K562 (cell line): ENCODE measurements at regions not wholly inside any gene's neighbourhood (a gene's known extent, or its start where the extent isn't known, plus 50 kb on each side); places are given as distances from the start of the nearest gene placed in this dataset.

Experiments used
- CBX3 ChIP-seq, 2 experiments: IDR thresholded peaks; 1 replicate in 1 of 2; 2 replicates in 1 of 2; pipeline ENCODE4 v1.6.1; 2012; ENCODE audit warnings: inconsistent platforms in 2 of 2, low read length in 2 of 2, borderline replicate concordance in 1 of 2, control low read depth in 1 of 2
- CTCF ChIP-seq, 3 experiments: IDR thresholded peaks in 2 of 3; conservative IDR thresholded peaks in 1 of 3; 2 replicates each; pipeline ENCODE4 v1.5.1; 2011 to 2012; ENCODE audit warnings: low read length in 3 of 3, mild to moderate bottlenecking in 3 of 3, control low read depth in 2 of 3, improper control_type of control experiment in 1 of 3, inconsistent platforms in 1 of 3, low read depth in 1 of 3, mixed read lengths in 1 of 3, moderate library complexity in 1 of 3; ENCODE audit not compliant: insufficient read depth in 2 of 3
- EZH2 ChIP-seq: IDR thresholded peaks from 2 replicates; pipeline ENCODE4 v1.6.1; 2012; ENCODE audit warnings: low read depth, mild to moderate bottlenecking, inconsistent platforms, low read length, borderline replicate concordance
- HDAC2 ChIP-seq: fragments of 450-650 bp; IDR thresholded peaks from 2 replicates; pipeline ENCODE4 v1.6.1; 2016; ENCODE audit warnings: mild to moderate bottlenecking
- KDM5B ChIP-seq: fragments of 200-600 bp; sonication (generic); IDR thresholded peaks from 2 replicates; pipeline ENCODE4 v1.6.1; 2012; ENCODE audit warnings: low read depth, mild to moderate bottlenecking, moderate library complexity, low read length, control low read depth, inconsistent platforms; ENCODE audit not compliant: insufficient replicate concordance
- KLF16 ChIP-seq: IDR thresholded peaks from 2 replicates; pipeline ENCODE4 v1.6.1; 2016; ENCODE audit warnings: antibody characterized with exemption
- MAZ ChIP-seq, 2 experiments: fragments of 450-650 bp in 1 of 2; sonication (generic) in 1 of 2; formaldehyde crosslinking; IDR thresholded peaks in 1 of 2; conservative IDR thresholded peaks in 1 of 2; 2 replicates each; pipeline versions ENCODE4 v1.4.0 to v1.5.0; 2020; ENCODE audit warnings: mild to moderate bottlenecking in 1 of 2, missing genetic modification reagents in 1 of 2
- SIN3A ChIP-seq, 2 experiments: fragments of 150-350 bp in 1 of 2; IDR thresholded peaks; 2 replicates each; pipeline ENCODE4 v1.6.1; 2011 to 2016; ENCODE audit warnings: borderline replicate concordance in 2 of 2, low read depth in 2 of 2, low read length in 2 of 2, mild to moderate bottlenecking in 2 of 2, moderate library complexity in 2 of 2; ENCODE audit not compliant: control insufficient read depth in 1 of 2
- SMAD1 ChIP-seq: fragments of 150-350 bp; IDR thresholded peaks from 2 replicates; pipeline ENCODE4 v1.6.1; 2014; ENCODE audit warnings: low read length, low read depth; ENCODE audit not compliant: partially characterized antibody
- ZBTB40 ChIP-seq, 2 experiments: fragments of 450-650 bp in 1 of 2; sonication (generic) in 1 of 2; formaldehyde crosslinking in 1 of 2; IDR thresholded peaks; 2 replicates each; pipeline versions ENCODE4 v1.7.1 to v1.9.0; 2016 to 2022; ENCODE audit warnings: inconsistent platforms in 1 of 2, mild to moderate bottlenecking in 1 of 2, missing genetic modification reagents in 1 of 2
- ZFP30 ChIP-seq: fragments of 250-450 bp; sonication (Bioruptor Pico); IDR thresholded peaks from 2 replicates; pipeline ENCODE4 v1.8.0; 2022; ENCODE audit warnings: moderate library complexity, mild to moderate bottlenecking, inconsistent platforms, borderline replicate concordance

DNA sequence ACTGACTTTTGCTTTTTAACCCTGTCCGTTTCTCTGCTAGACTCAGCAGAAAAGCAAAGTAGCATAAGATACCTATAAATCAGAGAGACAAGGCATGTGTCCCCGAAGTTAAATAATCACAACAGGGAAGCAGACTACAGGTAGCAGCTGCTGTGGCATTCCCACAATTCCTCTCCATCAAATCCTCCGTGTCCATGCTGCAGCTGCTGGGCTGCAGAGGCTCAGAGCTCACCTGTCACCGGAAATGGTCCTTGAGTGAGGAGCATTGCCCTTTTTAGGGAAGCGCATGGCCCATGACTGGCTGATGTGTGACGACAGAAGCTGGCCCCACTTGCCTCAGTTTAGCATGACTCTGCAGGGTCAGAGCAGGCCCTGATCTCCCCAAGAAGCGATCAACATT lies 125.0 kb downstream of the MSX2 start:
- TF ChIP-seq MAZ (CRISPR knock-in tag; conservative IDR thresholded peaks at IDR 0.05 in 1 of 2, IDR thresholded peaks at IDR 0.05 in 1 of 2) (no peak), ZFP30 (CRISPR knock-in tag) (no peak), ZBTB40 (IDR thresholded peaks at IDR 0.05) (no peak), ZBTB40 (CRISPR knock-in tag; IDR thresholded peaks at IDR 0.05) (no peak), CTCF (IDR thresholded peaks at IDR 0.05 in 2 of 3, conservative IDR thresholded peaks at IDR 0.05 in 1 of 3; ENCODE audit: insufficient read depth in 2 of 3, low read depth in 1 of 3, low read length in 3 of 3) (no peak), KLF16 (no peak), SMAD1 (no peak), EZH2 (no peak), CBX3 (IDR thresholded peaks at IDR 0.05; ENCODE audit: borderline replicate concordance in 1 of 2, low read length in 2 of 2) (no peak), KDM5B (no peak), HDAC2 (no peak), SIN3A (IDR thresholded peaks at IDR 0.05; ENCODE audit: borderline replicate concordance in 2 of 2, control insufficient read depth in 1 of 2, low read depth in 2 of 2, low read length in 2 of 2) (no peak)
